ENCODE measurements at regions not wholly inside any gene's neighbourhood (a gene's known extent, or its start where the extent isn't known, plus 50 kb on each side); places are given as distances from the start of the nearest gene placed in this dataset.
"Not testable (repeated sequence)": the region's sequence is repeated elsewhere in the genome, so short reads cannot be mapped to it uniquely, and the experiment has no call there.

DNA sequence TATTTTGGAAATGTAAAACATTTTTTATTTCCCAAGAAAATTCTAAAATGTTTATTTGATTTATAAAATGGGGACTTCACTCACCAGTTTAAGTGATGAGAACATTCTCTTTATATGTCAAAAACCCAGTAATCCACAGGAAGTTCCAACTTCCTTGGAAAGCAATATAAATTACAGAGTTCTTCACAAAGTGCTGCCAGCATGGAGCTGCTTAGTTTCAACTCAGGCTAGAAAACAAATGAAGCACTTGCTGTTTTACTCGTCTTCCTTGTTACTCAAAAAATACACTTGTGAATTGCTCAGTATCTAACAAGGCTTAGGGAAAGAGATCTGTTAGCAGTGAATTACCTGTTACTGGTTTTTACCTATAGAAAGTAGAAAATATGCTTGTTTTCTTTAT is 942.7 kb upstream of the MDGA2 start:
- ATAC-seq = no peak
- TF ChIP-seq GLIS3 (CRISPR knock-in tag; IDR thresholded peaks at IDR 0.05) (no peak), PPARA (CRISPR knock-in tag; IDR thresholded peaks at IDR 0.05; ENCODE audit: borderline replicate concordance) (no peak), ZFP3 (CRISPR knock-in tag; IDR thresholded peaks at IDR 0.05) (no peak), ZFP30 (CRISPR knock-in tag; IDR thresholded peaks at IDR 0.05) (no peak), ISL1 (CRISPR knock-in tag; IDR thresholded peaks at IDR 0.05) (no peak), RARB (CRISPR knock-in tag; IDR thresholded peaks at IDR 0.05) (no peak), BACH2 (CRISPR knock-in tag; IDR thresholded peaks at IDR 0.05; ENCODE audit: borderline replicate concordance) (no peak), ZNF70 (CRISPR knock-in tag; IDR thresholded peaks at IDR 0.05) (no peak), TOX (CRISPR knock-in tag; IDR thresholded peaks at IDR 0.05; ENCODE audit: borderline replicate concordance) (no peak), TCF4 (CRISPR knock-in tag; IDR thresholded peaks at IDR 0.05; ENCODE audit: borderline replicate concordance) (no peak), SNAI2 (CRISPR knock-in tag; IDR thresholded peaks at IDR 0.05) (no peak)

DNA sequence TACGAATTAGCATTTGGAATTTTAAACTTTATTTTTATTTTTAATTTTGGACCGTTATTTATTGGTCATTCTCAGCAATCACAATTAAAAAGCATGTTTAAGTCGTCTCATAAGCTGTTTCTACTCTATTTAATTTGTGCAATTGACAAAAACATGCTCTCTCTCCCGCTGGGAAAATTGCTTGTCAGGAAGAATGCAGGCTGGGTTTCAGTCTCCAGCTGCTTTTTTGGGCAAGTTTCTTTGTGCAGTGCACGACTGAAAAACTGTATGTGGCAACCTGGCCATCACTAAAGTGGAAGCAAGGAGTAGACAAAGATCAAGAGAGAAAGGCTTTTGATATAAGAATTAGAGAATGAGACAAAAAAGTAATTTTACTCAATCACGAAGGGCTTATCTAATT is 941.5 kb upstream of the MDGA2 start:
- no peak for ATAC-seq
- no peak for TF ChIP-seq RARB (CRISPR knock-in tag; IDR thresholded peaks at IDR 0.05)
- TF ChIP-seq, protein P1, sequence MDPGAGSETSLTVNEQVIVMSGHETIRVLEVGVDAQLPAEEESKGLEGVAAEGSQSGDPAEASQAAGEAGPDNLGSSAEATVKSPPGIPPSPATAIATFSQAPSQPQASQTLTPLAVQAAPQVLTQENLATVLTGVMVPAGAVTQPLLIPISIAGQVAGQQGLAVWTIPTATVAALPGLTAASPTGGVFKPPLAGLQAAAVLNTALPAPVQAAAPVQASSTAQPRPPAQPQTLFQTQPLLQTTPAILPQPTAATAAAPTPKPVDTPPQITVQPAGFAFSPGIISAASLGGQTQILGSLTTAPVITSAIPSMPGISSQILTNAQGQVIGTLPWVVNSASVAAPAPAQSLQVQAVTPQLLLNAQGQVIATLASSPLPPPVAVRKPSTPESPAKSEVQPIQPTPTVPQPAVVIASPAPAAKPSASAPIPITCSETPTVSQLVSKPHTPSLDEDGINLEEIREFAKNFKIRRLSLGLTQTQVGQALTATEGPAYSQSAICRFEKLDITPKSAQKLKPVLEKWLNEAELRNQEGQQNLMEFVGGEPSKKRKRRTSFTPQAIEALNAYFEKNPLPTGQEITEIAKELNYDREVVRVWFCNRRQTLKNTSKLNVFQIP (CRISPR knock-in tag; IDR thresholded peaks at IDR 0.05; ENCODE audit: borderline replicate concordance, low read depth) = no peak
- no peak for TF ChIP-seq ZNF70 (CRISPR knock-in tag; IDR thresholded peaks at IDR 0.05)
- TF ChIP-seq ZFP30 (CRISPR knock-in tag; IDR thresholded peaks at IDR 0.05) = no peak
- TF ChIP-seq, protein P2, sequence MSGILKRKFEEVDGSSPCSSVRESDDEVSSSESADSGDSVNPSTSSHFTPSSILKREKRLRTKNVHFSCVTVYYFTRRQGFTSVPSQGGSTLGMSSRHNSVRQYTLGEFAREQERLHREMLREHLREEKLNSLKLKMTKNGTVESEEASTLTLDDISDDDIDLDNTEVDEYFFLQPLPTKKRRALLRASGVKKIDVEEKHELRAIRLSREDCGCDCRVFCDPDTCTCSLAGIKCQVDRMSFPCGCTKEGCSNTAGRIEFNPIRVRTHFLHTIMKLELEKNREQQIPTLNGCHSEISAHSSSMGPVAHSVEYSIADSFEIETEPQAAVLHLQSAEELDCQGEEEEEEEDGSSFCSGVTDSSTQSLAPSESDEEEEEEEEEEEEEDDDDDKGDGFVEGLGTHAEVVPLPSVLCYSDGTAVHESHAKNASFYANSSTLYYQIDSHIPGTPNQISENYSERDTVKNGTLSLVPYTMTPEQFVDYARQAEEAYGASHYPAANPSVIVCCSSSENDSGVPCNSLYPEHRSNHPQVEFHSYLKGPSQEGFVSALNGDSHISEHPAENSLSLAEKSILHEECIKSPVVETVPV (CRISPR knock-in tag; IDR thresholded peaks at IDR 0.05) = no peak

DNA sequence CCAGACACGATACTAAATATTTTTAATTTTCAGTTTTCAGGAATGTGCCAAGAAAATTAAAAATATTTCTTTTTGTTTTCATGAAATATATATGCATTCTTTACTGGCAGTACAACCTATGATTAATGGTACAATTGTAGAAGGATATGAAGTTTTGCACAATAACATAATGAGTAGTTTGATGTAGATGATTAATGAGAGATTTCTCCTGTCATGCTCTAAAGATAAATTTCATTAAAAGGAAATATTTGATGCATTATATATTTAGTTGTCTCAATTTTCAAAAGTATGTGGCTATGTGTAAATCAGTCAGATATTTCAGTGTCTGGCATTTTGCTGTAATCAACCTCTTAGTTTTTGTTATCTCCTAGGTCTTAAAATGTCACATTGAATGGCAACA is 940.2 kb upstream of the MDGA2 start:
- TF ChIP-seq ESRRG (CRISPR knock-in tag; IDR thresholded peaks at IDR 0.05) (no peak), ISL1 (CRISPR knock-in tag; IDR thresholded peaks at IDR 0.05) (peak; percentile 66), PPARA (CRISPR knock-in tag; IDR thresholded peaks at IDR 0.05; ENCODE audit: borderline replicate concordance) (no peak), ZNF8 (CRISPR knock-in tag; IDR thresholded peaks at IDR 0.05) (no peak), SNAI2 (CRISPR knock-in tag; IDR thresholded peaks at IDR 0.05) (no peak)
- TF ChIP-seq, protein P3, sequence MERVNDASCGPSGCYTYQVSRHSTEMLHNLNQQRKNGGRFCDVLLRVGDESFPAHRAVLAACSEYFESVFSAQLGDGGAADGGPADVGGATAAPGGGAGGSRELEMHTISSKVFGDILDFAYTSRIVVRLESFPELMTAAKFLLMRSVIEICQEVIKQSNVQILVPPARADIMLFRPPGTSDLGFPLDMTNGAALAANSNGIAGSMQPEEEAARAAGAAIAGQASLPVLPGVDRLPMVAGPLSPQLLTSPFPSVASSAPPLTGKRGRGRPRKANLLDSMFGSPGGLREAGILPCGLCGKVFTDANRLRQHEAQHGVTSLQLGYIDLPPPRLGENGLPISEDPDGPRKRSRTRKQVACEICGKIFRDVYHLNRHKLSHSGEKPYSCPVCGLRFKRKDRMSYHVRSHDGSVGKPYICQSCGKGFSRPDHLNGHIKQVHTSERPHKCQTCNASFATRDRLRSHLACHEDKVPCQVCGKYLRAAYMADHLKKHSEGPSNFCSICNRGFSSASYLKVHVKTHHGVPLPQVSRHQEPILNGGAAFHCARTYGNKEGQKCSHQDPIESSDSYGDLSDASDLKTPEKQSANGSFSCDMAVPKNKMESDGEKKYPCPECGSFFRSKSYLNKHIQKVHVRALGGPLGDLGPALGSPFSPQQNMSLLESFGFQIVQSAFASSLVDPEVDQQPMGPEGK (CRISPR knock-in tag; IDR thresholded peaks at IDR 0.05; ENCODE audit: borderline replicate concordance) = no peak
- ATAC-seq = no peak

DNA sequence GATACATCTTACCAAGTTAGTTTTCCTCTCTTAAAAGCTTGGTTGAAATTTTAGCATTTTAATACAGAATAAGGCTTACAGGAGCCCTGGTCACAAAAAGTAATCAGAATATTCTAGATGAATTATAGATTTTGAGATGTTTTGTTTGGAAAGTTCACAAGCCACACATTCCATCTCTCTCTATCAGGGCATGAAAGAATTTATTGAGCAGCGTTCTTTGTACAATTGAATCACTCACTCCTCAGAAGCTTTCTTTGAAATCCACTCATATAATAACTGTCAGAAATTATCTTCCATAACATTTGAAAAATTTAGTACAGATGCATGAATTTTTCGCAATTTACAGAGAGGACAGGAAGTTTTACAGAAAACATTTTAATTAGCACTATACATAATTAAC is 938.6 kb upstream of the MDGA2 start:
- TF ChIP-seq, protein P3 (CRISPR knock-in tag; IDR thresholded peaks at IDR 0.05; ENCODE audit: borderline replicate concordance) = no peak
- peak; percentile 67 for TF ChIP-seq ISL1 (CRISPR knock-in tag; IDR thresholded peaks at IDR 0.05)

DNA sequence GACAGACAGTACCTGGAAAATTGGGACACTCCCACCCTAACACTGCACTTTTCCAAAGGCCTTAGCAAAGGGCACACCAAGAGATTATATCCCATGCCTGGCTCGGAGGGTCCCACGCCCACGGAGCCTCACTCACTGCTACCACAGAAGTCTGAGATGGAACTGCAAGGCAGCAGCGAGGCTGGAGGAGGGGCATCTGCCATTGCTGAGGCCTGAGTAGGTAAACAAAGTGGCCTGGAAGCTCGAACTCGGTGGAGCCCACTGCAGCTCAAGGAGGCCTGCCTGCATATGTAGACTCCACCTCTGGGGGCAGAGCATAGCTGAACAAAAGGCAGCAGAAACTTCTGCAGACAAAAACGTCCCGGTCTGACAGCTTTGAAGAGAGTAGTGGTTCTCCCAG is 931.6 kb upstream of the MDGA2 start:
- not testable (repeated sequence) for ATAC-seq

More for the DNA sequence above, 938.6 kb upstream of the MDGA2 start:
- ATAC-seq = no peak

DNA sequence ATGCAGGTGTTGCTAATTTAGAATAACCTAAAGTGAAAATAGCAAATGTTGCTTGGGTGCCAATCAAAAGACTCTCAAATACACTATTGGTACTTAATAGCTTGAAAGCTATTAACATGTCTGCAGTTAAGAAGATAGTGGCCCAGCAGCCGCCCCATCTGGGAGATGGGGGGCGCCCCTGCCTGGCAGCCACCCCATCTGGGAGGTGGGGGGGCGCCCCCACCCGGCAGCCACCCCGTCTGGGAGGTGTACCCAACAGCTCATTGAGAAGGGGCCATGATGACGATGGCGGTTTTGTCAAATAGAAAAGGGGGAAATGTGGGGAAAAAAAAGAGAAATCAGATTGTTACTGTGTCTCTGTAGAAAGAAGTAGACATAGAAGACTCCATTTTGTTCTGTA is 923.1 kb upstream of the MDGA2 start:
- no peak for TF ChIP-seq BACH2 (CRISPR knock-in tag; IDR thresholded peaks at IDR 0.05; ENCODE audit: borderline replicate concordance)
- no peak for TF ChIP-seq CSDC2 (CRISPR knock-in tag; IDR thresholded peaks at IDR 0.05)
- TF ChIP-seq, protein P4, sequence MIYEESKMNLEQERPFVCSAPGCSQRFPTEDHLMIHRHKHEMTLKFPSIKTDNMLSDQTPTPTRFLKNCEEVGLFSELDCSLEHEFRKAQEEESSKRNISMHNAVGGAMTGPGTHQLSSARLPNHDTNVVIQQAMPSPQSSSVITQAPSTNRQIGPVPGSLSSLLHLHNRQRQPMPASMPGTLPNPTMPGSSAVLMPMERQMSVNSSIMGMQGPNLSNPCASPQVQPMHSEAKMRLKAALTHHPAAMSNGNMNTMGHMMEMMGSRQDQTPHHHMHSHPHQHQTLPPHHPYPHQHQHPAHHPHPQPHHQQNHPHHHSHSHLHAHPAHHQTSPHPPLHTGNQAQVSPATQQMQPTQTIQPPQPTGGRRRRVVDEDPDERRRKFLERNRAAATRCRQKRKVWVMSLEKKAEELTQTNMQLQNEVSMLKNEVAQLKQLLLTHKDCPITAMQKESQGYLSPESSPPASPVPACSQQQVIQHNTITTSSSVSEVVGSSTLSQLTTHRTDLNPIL (CRISPR knock-in tag; IDR thresholded peaks at IDR 0.05; ENCODE audit: low read depth) = no peak
- TF ChIP-seq ZNF565 (CRISPR knock-in tag; conservative IDR thresholded peaks at IDR 0.05; ENCODE audit: low read depth) = no peak
- TF ChIP-seq OSR1 (CRISPR knock-in tag; IDR thresholded peaks at IDR 0.05) = no peak
- TF ChIP-seq ZC3H10 (CRISPR knock-in tag; IDR thresholded peaks at IDR 0.05) = no peak
- no peak for TF ChIP-seq PPARA (CRISPR knock-in tag; IDR thresholded peaks at IDR 0.05; ENCODE audit: borderline replicate concordance)
- TF ChIP-seq TCF4 (CRISPR knock-in tag; IDR thresholded peaks at IDR 0.05; ENCODE audit: borderline replicate concordance) = no peak
- no peak for TF ChIP-seq TOX (CRISPR knock-in tag; IDR thresholded peaks at IDR 0.05; ENCODE audit: borderline replicate concordance)
- no peak for TF ChIP-seq ARNTL (CRISPR knock-in tag; IDR thresholded peaks at IDR 0.05; ENCODE audit: borderline replicate concordance, low read depth)
- TF ChIP-seq RARB (CRISPR knock-in tag; IDR thresholded peaks at IDR 0.05) = no peak
- TF ChIP-seq SNAI2 (CRISPR knock-in tag; IDR thresholded peaks at IDR 0.05) = no peak
- TF ChIP-seq, protein P2 (CRISPR knock-in tag; IDR thresholded peaks at IDR 0.05) = no peak

More for the DNA sequence above, 923.1 kb upstream of the MDGA2 start:
- ATAC-seq = no peak

All from SK-N-SH treated with all-trans-retinoic acid at 6 μM for 48 hours (cell line).